Fibroblast of skin of scalp (primary cell): ENCODE measurements at regions not wholly inside any gene's neighbourhood (a gene's known extent, or its start where the extent isn't known, plus 50 kb on each side); places are given as distances from the start of the nearest gene placed in this dataset.
A peak's percentile ranks its signal among the peaks of the same experiment; 100 is the strongest.

Experiments used
- DNase-seq: peaks from one replicate; pipeline ENCODE4 v3.0.0-alpha.2; 2013

- no peak for DNase-seq
These were observed 1116.0 kb upstream of the SEMA6A start for GRCh38 chr5:117690612-117691011.

- DNase-seq = no peak
These were observed 1112.3 kb upstream of the SEMA6A start for GRCh38 chr5:117686926-117687325.

- peak; percentile 24 for DNase-seq
These were observed 1107.8 kb upstream of the SEMA6A start for GRCh38 chr5:117682416-117682815.

- DNase-seq = peak; percentile 33
These were observed 1107.0 kb upstream of the SEMA6A start for GRCh38 chr5:117681431-117682254.

- peak; percentile 70 for DNase-seq
These were observed 1105.8 kb upstream of the SEMA6A start for GRCh38 chr5:117680426-117680825.

- DNase-seq = peak; percentile 26
These were observed 1104.4 kb upstream of the SEMA6A start for GRCh38 chr5:117679046-117679445.

- DNase-seq = no peak
These were observed 1101.0 kb upstream of the SEMA6A start for GRCh38 chr5:117675646-117676045.

GRCh38 chr5:117671551-117671950, 1096.9 kb upstream of the SEMA6A start:
- no peak for DNase-seq

- DNase-seq = no peak
These were observed 1092.5 kb upstream of the SEMA6A start for GRCh38 chr5:117667105-117667504.

GRCh38 chr5:117665121-117665520, 1090.5 kb upstream of the SEMA6A start:
- DNase-seq = no peak

- DNase-seq = no peak
These were observed 1087.7 kb upstream of the SEMA6A start for GRCh38 chr5:117662361-117662760.

GRCh38 chr5:117657541-117657940, 1082.9 kb upstream of the SEMA6A start:
- peak; percentile 7 for DNase-seq

- no peak for DNase-seq
These were observed 1078.3 kb upstream of the SEMA6A start for GRCh38 chr5:117652958-117653280.

GRCh38 chr5:117652036-117652957, 1077.7 kb upstream of the SEMA6A start:
- no peak for DNase-seq

GRCh38 chr5:117649821-117650220, 1075.2 kb upstream of the SEMA6A start:
- no peak for DNase-seq

GRCh38 chr5:117645400-117645799, 1070.8 kb upstream of the SEMA6A start:
- DNase-seq = no peak

GRCh38 chr5:117638581-117638980, 1064.0 kb upstream of the SEMA6A start:
- no peak for DNase-seq

GRCh38 chr5:117633093-117633492, 1058.5 kb upstream of the SEMA6A start:
- no peak for DNase-seq

GRCh38 chr5:117624201-117624600, 1049.6 kb upstream of the SEMA6A start:
- DNase-seq = no peak

- no peak for DNase-seq
These were observed 1048.6 kb upstream of the SEMA6A start for GRCh38 chr5:117623042-117623805.

- no peak for DNase-seq
These were observed 1047.3 kb upstream of the SEMA6A start for GRCh38 chr5:117621921-117622320.

GRCh38 chr5:117615226-117615625, 1040.6 kb upstream of the SEMA6A start:
- no peak for DNase-seq

GRCh38 chr5:117614408-117614807, 1039.8 kb upstream of the SEMA6A start:
- no peak for DNase-seq
